MCF 10A (cell line): ENCODE measurements at regions not wholly inside any gene's neighbourhood (a gene's known extent, or its start where the extent isn't known, plus 50 kb on each side); places are given as distances from the start of the nearest gene placed in this dataset.

Experiments
- BruUV-seq: library from RNA; stranded (reverse); fragments of 400-500 nt; replicated peaks from 2 replicates; lab custom pipeline; 2021; lab: Mats Ljungman, UMichigan
- CTCF ChIA-PET: fragments of 300-600 bp; sonication (Branson Sonifier 250); formaldehyde crosslinking; extraction: SDS; loops from one replicate; lab custom pipeline; 2021; ENCODE audit warnings: antibody characterized with exemption, inconsistent platforms; lab: Yijun Ruan, JAX
- POLR2A ChIA-PET: fragments of 300-600, 350-650 bp; sonication (Branson Sonifier 250); formaldehyde crosslinking; extraction: SDS; loops from one replicate; lab custom pipeline; 2020; ENCODE audit warnings: antibody characterized with exemption, inconsistent platforms; lab: Yijun Ruan, JAX
- DNase-seq: peaks from one replicate; pipeline ENCODE4 v3.0.0-alpha.2; 2018; ENCODE audit not compliant: unreplicated experiment
- H3K27ac Mint-ChIP-seq: one replicate; pipeline ENCODE4 v1.8.0; 2022; ENCODE audit warnings: mild to moderate bottlenecking, low read depth, mixed read lengths; ENCODE audit not compliant: unreplicated experiment
- H3K27me3 Mint-ChIP-seq: one replicate; pipeline ENCODE4 v1.8.0; 2022; ENCODE audit warnings: mixed read lengths; ENCODE audit not compliant: insufficient read depth, unreplicated experiment
- H3K36me3 Mint-ChIP-seq: one replicate; pipeline ENCODE4 v1.8.0; 2022; ENCODE audit warnings: mild to moderate bottlenecking, moderate library complexity, mixed read lengths; ENCODE audit not compliant: insufficient read depth, unreplicated experiment
- H3K4me1 Mint-ChIP-seq: one replicate; pipeline ENCODE4 v1.8.0; 2022; ENCODE audit warnings: mixed read lengths; ENCODE audit not compliant: insufficient read depth, unreplicated experiment
- H3K4me3 Mint-ChIP-seq: one replicate; pipeline ENCODE4 v1.8.0; 2022; ENCODE audit warnings: mild to moderate bottlenecking, moderate library complexity, mixed read lengths; ENCODE audit not compliant: unreplicated experiment
- H3K9me3 Mint-ChIP-seq: one replicate; pipeline ENCODE4 v1.8.0; 2022; ENCODE audit warnings: mixed read lengths; ENCODE audit not compliant: unreplicated experiment
- CTCF ChIP-seq: fragments of 200-600 bp; IDR thresholded peaks from one replicate; pipeline ENCODE4 v1.8.0; 2022; ENCODE audit warnings: antibody characterized with exemption, mild to moderate bottlenecking; ENCODE audit not compliant: unreplicated experiment
- intact Hi-C: fragments of 100-400 bp; cut with micrococcal nuclease; formaldehyde crosslinking; loops from 2 replicates; pipeline ENCODE4 v1.14.1; 2022

GRCh38 chr2:12501469-12502158 is 215.1 kb upstream of the TRIB2 start:
- Mint-ChIP-seq H3K27ac (no peak overlapping the region), H3K4me1 (peaks cover 29% of the 10 kb centered on the region), H3K27me3 (no peaks in the 10 kb centered on the region), H3K4me3 (no peak overlapping the region), H3K36me3 (no peaks in the 10 kb centered on the region), H3K9me3 (no peaks in the 10 kb centered on the region)
- TF ChIP-seq CTCF: no peak
- no peak for DNase-seq
- no TSS peak for BruUV-seq
- intact Hi-C loops: no loop called here
- ChIA-PET POLR2A (interaction anchor here (1.2 kb wide), 1 partner anchor 215 kb away, joined by 3 read pairs; the partner anchor contains the start of gene TRIB2), CTCF (interaction anchor here (0.6 to 1.6 kb wide), 3 partner anchors 215 to 806 kb away, joined by 3 to 8 read pairs (median 3); partner anchors contain the start of gene TRIB2)

- no peak for DNase-seq
- no peak for TF ChIP-seq CTCF
- Mint-ChIP-seq H3K27ac (no peak overlapping the region), H3K36me3 (no peaks in the 10 kb centered on the region), H3K4me1 (peaks cover 40% of the 10 kb centered on the region), H3K9me3 (no peaks in the 10 kb centered on the region), H3K4me3 (no peak overlapping the region), H3K27me3 (no peaks in the 10 kb centered on the region)
- no TSS peak for BruUV-seq
- intact Hi-C loops: no loop called here
- POLR2A ChIA-PET: interaction anchor here (1.6 kb wide), 1 partner anchor 47 kb away, joined by 3 read pairs; no protein-coding TSS in a partner anchor
- CTCF ChIA-PET: no interaction called here
Measured at GRCh38 chr2:12502759-12503158, 214.0 kb upstream of the TRIB2 start.

GRCh38 chr2:12504443-12504842 is 212.3 kb upstream of the TRIB2 start:
- Mint-ChIP-seq H3K4me3 (no peak overlapping the region), H3K9me3 (peaks cover 7% of the 10 kb centered on the region), H3K27ac (no peak overlapping the region), H3K36me3 (no peaks in the 10 kb centered on the region), H3K27me3 (no peaks in the 10 kb centered on the region), H3K4me1 (peaks cover 38% of the 10 kb centered on the region)
- no peak for TF ChIP-seq CTCF
- POLR2A ChIA-PET: interaction anchor here (0.7 to 1.6 kb wide), 3 partner anchors 38 to 217 kb away, joined by 3 read pairs; no protein-coding TSS in a partner anchor
- CTCF ChIA-PET: interaction anchor here (1.8 kb wide), 1 partner anchor 212 kb away, joined by 7 read pairs; the partner anchor contains the start of gene TRIB2
- intact Hi-C loops: no loop called here
- DNase-seq: peak; percentile 46
- BruUV-seq: no TSS peak

- TF ChIP-seq CTCF: no peak
- peaks cover 13% of the 10 kb centered on the region for H3K9me3 Mint-ChIP-seq
- DNase-seq: no peak
- BruUV-seq: no TSS peak
- no peak overlapping the region for H3K27ac Mint-ChIP-seq
- H3K4me3 Mint-ChIP-seq: no peak overlapping the region
- peaks cover 38% of the 10 kb centered on the region for H3K4me1 Mint-ChIP-seq
- ChIA-PET CTCF (no interaction called here), POLR2A (interaction anchor here (0.7 to 2.3 kb wide), 9 partner anchors 22 to 210 kb away, joined by 3 to 10 read pairs (median 3); partner anchors contain the start of gene TRIB2)
- H3K27me3 Mint-ChIP-seq: no peaks in the 10 kb centered on the region
- H3K36me3 Mint-ChIP-seq: no peaks in the 10 kb centered on the region
- intact Hi-C loops: loop anchor here (1.0 to 5.0 kb wide), 3 partner anchors 51 to 209 kb away; partner anchors contain the start of gene TRIB2
Measured at GRCh38 chr2:12506846-12507245, 209.9 kb upstream of the TRIB2 start.
